ENCODE measurements at regions not wholly inside any gene's neighbourhood (a gene's known extent, or its start where the extent isn't known, plus 50 kb on each side); places are given as distances from the start of the nearest gene placed in this dataset.
A peak's percentile ranks its signal among the peaks of the same experiment; 100 is the strongest.
"Not testable (repeated sequence)": the region's sequence is repeated elsewhere in the genome, so short reads cannot be mapped to it uniquely, and the experiment has no call there.

- peak; percentile 75 for DNase-seq
Measured at GRCh38 chr4:124144238-124144654, 568.3 kb downstream of the ANKRD50 start.

GRCh38 chr4:124146068-124146467 is 566.5 kb downstream of the ANKRD50 start:
- no peak for DNase-seq

DNA sequence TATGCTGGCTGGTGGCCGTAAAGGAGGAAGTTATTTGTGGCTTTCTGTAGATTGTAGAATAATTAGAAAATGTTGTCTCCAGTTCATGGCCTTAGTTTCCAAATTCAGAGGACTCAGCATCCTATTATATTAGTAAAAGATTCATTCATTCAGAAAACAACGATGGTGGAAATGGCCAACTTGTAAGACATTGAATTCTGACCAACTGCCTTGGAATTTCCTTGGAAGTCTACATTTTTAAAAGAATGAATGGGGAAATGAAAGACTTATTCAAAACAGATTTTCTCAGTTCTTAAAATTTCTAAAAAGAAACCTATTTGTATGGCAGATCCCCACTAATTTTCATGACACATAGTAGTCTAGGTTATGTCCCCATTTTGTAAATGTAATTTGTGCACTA is 561.5 kb downstream of the ANKRD50 start:
- no peak for DNase-seq

DNA sequence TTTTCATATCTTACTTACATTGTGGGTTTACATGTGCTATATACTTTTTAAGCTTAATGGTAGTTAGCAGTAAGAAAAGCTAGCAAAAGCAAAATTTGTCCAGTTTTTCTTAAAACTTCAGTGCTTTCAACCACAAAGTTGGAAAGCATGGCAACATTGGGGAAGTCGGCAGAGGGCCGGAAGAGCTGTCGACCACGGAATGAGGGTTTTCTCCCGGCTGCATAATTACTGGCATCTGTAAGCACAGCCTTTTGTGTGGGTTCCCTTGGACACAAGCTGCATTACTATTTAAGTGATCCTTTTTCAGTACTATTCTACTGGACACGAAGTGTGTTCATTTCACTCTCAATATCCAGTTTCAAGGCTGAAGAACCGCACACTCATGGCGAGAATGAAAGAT is 560.4 kb downstream of the ANKRD50 start:
- DNase-seq = no peak

DNA sequence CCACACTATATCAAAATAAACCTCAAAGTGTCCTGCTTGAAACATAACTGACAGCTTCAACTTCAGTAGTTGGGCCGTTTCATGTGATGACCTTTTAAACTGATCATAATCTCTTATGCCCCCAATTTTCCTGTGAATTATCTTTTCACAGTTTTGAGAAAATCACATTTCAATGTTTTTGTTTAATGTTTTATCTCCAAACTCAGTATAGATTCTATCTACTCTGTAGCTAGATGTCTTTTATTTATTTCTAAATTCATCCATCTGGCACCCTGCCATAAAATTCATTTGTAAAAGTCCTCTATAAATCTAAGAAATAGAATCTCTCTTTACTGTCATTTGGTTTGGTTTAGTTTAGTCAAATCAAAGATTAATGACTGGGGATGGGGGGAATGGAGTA is 557.3 kb downstream of the ANKRD50 start:
- no peak for DNase-seq

- no peak for DNase-seq
Measured at GRCh38 chr4:124157396-124158083, 555.0 kb downstream of the ANKRD50 start.

DNA sequence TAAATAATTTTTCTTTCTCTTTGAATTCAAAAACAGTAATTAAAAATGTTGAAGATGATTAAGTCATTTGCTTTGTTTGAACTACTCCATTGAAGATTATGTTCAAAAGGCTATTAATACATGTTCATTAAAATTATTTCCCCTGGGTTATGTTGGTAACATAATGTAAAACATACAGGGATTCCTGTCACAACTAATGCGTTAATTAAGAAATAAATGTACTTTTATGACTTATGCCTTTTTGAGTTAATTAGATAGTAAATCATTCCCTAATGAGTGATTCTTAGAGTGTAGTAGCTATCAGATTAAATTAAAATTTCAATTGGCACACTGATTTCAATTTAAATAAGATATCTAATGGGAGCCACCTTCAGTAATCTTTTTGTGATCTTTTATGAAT is 549.1 kb downstream of the ANKRD50 start:
- no peak for DNase-seq

DNA sequence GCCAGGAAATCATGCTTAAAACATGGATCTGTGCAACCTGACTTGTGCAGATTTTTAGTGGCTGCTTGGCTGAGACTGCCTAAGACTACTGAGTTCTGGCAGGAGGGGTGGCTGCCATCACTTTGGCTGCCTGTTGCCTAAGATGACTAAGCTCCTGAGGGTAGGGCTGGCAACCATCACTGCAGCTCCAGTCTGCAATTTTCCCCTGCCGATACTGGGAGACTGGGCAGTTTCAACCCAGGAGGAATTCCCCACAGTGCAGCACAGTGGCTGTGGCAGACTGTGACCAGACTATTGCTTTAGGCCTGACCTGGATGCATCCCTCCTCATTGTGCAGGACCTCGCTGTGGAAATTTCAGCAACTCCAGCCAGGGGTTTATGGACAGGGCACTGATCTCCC is 544.9 kb downstream of the ANKRD50 start:
- no peak for DNase-seq

DNA sequence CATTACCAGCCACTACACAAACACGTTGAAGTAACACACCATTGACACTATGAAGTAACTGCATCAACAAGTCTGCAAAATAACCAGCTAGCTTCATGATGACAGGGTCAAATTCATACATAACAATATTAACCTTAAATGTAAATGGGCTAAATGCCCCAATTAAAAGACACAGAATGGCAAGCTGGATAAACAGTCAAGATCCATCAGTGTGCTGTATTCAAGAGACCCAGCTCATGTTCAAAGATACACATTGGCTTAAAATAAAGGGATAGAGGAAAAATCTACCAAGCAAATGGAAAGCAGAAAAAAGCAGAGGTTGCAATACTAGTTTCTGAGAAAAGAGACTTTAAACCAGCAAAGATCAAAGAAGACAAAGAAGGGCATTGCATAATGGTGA is 543.0 kb downstream of the ANKRD50 start:
- not testable (repeated sequence) for DNase-seq

GRCh38 chr4:124173912-124174311 is 538.6 kb downstream of the ANKRD50 start:
- no peak for DNase-seq

DNA sequence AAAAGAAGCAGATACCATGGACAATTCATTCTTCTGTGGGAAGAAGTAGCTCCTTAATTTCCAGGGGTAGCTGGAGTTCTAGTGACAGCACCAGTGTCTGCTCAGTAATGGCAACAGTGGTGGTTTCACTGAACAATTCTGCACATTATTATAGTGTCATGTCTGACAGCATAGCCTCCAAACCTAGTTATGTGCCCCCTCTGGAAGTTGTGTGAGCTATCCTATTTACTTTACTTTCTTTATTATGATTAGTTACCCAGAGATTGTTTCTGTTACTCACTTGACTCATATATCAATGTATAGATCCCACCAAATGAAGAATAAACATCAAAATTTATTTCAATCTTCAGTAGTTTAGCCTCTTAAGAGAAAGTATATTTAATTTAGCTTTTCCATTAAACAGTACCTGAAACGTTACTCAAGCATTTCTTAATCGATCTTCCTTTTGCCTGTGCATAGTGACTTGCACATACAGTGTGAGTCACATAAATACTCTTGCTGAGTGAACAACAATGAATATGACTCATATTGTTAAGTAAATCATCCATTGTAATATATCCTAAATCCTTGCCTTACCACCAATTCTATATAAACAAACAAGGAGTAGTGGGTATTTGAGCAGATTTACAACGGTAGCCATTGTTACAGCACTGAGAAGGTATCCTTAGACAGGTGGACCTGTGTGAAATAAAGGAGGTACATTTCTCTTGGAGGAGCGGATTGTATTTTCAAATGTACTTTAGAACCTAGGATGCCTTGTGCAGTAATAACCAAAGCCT is 534.7 kb downstream of the ANKRD50 start:
- peak; percentile 23 for DNase-seq

GRCh38 chr4:124178449-124179021 is 534.0 kb downstream of the ANKRD50 start:
- no peak for DNase-seq

- no peak for DNase-seq
Measured at GRCh38 chr4:124179506-124180186, 532.9 kb downstream of the ANKRD50 start.

GRCh38 chr4:124181039-124181438 is 531.5 kb downstream of the ANKRD50 start:
- no peak for DNase-seq

- DNase-seq = no peak
Measured at GRCh38 chr4:124183231-124183630, 529.3 kb downstream of the ANKRD50 start.

DNA sequence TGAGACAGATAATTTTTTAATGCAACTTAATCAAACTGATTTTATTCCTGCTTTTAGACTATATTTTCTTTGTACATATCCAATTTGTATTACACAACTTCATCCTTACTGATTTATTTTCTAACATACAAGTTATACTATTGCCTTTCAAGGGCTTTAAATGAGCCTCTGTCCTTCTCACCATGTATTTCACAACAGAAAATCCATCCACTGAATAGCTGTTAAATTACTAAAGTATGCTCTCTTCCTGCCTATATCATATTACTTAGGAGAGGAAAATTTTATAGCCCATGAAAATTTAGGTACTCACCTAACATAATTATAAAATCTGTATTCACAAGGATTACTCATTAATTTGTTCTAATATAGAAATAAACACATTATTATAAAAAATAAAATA is 528.6 kb downstream of the ANKRD50 start:
- DNase-seq = no peak

- no peak for DNase-seq
Measured at GRCh38 chr4:124184792-124185191, 527.7 kb downstream of the ANKRD50 start.

GRCh38 chr4:124188595-124188994 is 523.9 kb downstream of the ANKRD50 start:
- no peak for DNase-seq

GRCh38 chr4:124189545-124189944 is 523.0 kb downstream of the ANKRD50 start:
- DNase-seq = no peak

- DNase-seq = no peak
Measured at GRCh38 chr4:124191329-124191728, 521.2 kb downstream of the ANKRD50 start.

- DNase-seq = no peak
Measured at GRCh38 chr4:124192544-124192943, 520.0 kb downstream of the ANKRD50 start.

DNA sequence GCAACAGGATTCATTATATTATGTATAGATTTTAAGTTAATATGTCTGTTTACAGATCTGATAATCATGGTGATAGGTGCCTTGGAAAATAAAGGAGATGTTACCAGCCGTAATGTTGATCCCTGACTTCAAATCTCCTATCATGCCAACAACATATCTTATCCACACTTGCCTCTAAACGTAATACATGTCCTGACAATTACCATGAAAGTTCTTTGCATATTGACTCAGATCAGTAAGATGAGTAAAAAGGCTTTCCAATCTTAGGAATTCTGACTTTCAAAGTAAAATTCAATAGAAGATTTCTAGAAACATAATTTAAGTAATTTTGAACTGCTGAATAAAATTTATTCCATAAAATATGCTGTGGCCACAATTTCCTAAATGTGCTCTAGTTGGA is 513.3 kb downstream of the ANKRD50 start:
- DNase-seq = no peak

- no peak for DNase-seq
Measured at GRCh38 chr4:124199755-124200154, 512.8 kb downstream of the ANKRD50 start.

GRCh38 chr4:124201636-124202035 is 510.9 kb downstream of the ANKRD50 start:
- no peak for DNase-seq

Measured in kidney glomerular epithelial cell (primary cell).